Thyroid gland (tissue), 4 donors: ENCODE measurements at regions not wholly inside any gene's neighbourhood (a gene's known extent, or its start where the extent isn't known, plus 50 kb on each side); places are given as distances from the start of the nearest gene placed in this dataset.

Source experiments
- DNase-seq, 2 donors: peaks; one replicate each; pipeline ENCODE4 v3.0.0-alpha.2; 2019
- H3K27ac ChIP-seq, 3 donors: fragments of 200-600 bp; sonication (generic); 1 replicate in 2 of 3; 2 replicates in 1 of 3; pipeline ENCODE4 v1.5.1; 2016 to 2019; ENCODE audit warnings: mild to moderate bottlenecking in 1 of 3, moderate library complexity in 1 of 3
- H3K27me3 ChIP-seq: fragments of 200-600 bp; sonication (generic); one replicate; pipeline ENCODE4 v1.5.1; 2019
- H3K36me3 ChIP-seq, 2 donors: fragments of 200-600 bp; sonication (generic); one replicate each; pipeline ENCODE4 v1.5.1; 2016 to 2019
- H3K4me1 ChIP-seq, 2 donors: fragments of 200-600 bp; sonication (generic); one replicate each; pipeline ENCODE4 v1.5.1; 2017 to 2019
- H3K4me3 ChIP-seq, 3 donors: fragments of 200-600 bp; sonication (generic); replicated peaks in 1 of 3; 1 replicate in 2 of 3; 2 replicates in 1 of 3; pipeline ENCODE4 v1.5.1; 2016; ENCODE audit warnings: mild to moderate bottlenecking in 1 of 3
- H3K9me3 ChIP-seq: fragments of 200-600 bp; sonication (generic); one replicate; pipeline ENCODE4 v1.5.1; 2017
- POLR2A ChIP-seq, 2 donors: fragments of 450-650 bp; IDR thresholded peaks; one replicate each; pipeline ENCODE4 v1.6.1; 2017; ENCODE audit warnings: antibody characterized with exemption in 2 of 2, mild to moderate bottlenecking in 2 of 2, moderate library complexity in 1 of 2
- WGBS, 2 donors: methylation state at CpG; one replicate each; pipeline ENCODE4 v1.1.5; 2017; 5-methylcytosine and 5-hydroxymethylcytosine counted together
- intact Hi-C: fragments of 100-400 bp; cut with DNase I; formaldehyde crosslinking; loops from one replicate; pipeline ENCODE4 v1.15.1; 2023
- TF ChIP-seq, protein P1 (sequence below), 6 experiments: fragments of 200-600 bp in 3 of 6; fragments of 450-650 bp in 3 of 6; sonication (generic) in 3 of 6; IDR thresholded peaks; one replicate each; pipeline ENCODE4 v1.5.1; 2016 to 2019; ENCODE audit warnings: antibody characterized with exemption in 6 of 6, mild to moderate bottlenecking in 2 of 6, inconsistent platforms in 1 of 6, moderate library complexity in 1 of 6

DNA sequence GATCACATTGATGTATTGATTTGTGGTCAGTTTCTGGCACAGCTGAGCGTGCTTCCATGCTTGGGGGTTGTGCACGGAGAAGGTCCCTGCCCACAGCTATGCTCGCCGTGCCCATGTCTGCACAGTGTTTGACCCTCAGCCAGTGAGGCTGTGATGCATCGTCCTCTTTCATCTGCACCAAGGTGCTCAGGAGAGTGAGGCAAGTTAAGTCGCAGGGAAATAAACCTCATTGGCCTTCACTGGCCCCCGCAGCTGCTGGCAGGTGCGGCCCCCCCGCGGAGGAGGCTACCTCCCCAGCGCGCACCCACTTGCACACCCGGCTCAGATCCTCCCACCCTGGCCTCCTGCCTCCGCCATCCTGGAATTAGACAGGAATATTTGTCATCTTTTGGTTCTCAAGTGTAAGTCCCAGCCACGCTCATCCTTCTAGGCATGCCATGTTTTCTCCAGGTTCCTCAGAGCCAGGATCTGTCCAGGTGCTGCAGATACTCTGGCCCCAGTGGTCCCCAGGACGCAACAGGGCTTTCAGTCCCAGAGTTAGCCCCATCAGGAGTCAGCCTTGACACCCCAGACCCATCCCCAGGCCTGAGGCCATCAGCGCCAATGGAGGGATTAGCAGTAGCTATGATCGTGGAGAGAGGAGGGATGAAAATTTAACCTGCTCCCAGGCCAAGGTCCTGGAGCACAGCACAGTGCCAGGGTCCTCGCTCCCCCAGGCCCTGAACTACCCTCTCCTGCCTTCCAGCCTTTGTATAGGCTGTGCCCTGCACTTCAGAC lies 93.7 kb downstream of the OAT start:
- DNase-seq, result no peak
- TF ChIP-seq, protein P1, sequence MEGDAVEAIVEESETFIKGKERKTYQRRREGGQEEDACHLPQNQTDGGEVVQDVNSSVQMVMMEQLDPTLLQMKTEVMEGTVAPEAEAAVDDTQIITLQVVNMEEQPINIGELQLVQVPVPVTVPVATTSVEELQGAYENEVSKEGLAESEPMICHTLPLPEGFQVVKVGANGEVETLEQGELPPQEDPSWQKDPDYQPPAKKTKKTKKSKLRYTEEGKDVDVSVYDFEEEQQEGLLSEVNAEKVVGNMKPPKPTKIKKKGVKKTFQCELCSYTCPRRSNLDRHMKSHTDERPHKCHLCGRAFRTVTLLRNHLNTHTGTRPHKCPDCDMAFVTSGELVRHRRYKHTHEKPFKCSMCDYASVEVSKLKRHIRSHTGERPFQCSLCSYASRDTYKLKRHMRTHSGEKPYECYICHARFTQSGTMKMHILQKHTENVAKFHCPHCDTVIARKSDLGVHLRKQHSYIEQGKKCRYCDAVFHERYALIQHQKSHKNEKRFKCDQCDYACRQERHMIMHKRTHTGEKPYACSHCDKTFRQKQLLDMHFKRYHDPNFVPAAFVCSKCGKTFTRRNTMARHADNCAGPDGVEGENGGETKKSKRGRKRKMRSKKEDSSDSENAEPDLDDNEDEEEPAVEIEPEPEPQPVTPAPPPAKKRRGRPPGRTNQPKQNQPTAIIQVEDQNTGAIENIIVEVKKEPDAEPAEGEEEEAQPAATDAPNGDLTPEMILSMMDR (IDR thresholded peaks at IDR 0.05), result no peak
- TF ChIP-seq POLR2A (IDR thresholded peaks at IDR 0.05), result no peak
- WGBS, 2 donors, result 83 to 89% methylated on average over 12 to 16 of the region's 19 CpGs
- Histone ChIP-seq H3K36me3 (no peaks in the 10 kb centered on the region), H3K9me3 (no peaks in the 10 kb centered on the region), H3K27me3 (no peaks in the 10 kb centered on the region), H3K4me3 (no peak overlapping the region), H3K4me1 (no peaks in the 10 kb centered on the region), H3K27ac (no peak overlapping the region)
- intact Hi-C loops, result no loop called here

DNA sequence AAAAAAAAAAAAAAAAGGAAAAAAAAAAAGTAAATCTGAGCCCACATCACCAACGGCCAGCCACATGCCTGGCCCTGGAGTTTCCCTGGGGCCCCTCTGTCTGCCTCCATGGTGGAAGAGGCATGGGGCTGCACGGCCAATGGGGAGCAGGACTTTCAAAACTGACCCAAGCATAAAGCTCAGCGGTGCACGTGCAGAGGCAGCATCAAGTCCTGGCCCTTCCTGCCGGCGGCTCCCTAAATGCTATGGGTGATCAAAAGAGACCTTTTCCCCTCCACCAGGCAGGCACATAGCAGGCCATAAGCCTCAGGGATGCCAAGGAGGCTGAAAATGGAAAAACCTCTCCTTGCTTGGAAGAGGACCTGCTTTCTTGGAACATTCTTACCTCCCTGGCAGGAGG lies 94.3 kb downstream of the OAT start:
- no peaks in the 10 kb centered on the region for H3K9me3 ChIP-seq
- TF ChIP-seq, protein P1 (IDR thresholded peaks at IDR 0.05), result no peak
- no peak for TF ChIP-seq POLR2A (IDR thresholded peaks at IDR 0.05)
- intact Hi-C loops, result no loop called here
- no peaks in the 10 kb centered on the region for H3K36me3 ChIP-seq
- H3K27me3 ChIP-seq, result no peaks in the 10 kb centered on the region
- H3K4me1 ChIP-seq, result no peaks in the 10 kb centered on the region
- DNase-seq, result no peak
- 42 to 59% methylated on average over 6 of the region's 6 CpGs for WGBS, 2 donors
- no peak overlapping the region for H3K4me3 ChIP-seq
- H3K27ac ChIP-seq, result no peak overlapping the region

DNA sequence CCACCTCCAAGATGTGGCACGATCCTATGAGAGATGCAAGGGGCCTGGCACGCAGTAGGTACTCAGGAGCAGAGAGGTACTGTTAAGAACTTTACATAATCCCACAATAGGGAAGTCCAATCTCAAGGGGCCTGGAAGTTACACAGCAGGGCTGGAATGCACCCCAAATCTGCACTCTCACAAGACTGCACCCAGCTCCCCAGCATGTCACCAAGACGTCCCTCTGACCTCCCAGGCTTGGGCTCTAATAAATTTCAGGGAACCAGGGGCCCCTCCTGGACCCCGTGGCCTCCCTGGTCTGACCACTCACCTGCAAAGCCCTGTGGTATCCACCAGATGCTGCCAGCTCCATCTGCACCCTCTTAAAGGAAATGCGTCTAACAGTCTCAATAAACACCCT lies 94.9 kb downstream of the OAT start:
- H3K27ac ChIP-seq, result no peak overlapping the region
- no peaks in the 10 kb centered on the region for H3K9me3 ChIP-seq
- no peak overlapping the region for H3K4me3 ChIP-seq
- 68 to 71% methylated on average over 5 of the region's 5 CpGs for WGBS, 2 donors
- intact Hi-C loops, result no loop called here
- H3K4me1 ChIP-seq, result no peaks in the 10 kb centered on the region
- no peaks in the 10 kb centered on the region for H3K36me3 ChIP-seq
- no peaks in the 10 kb centered on the region for H3K27me3 ChIP-seq
- DNase-seq, result no peak
- TF ChIP-seq POLR2A (IDR thresholded peaks at IDR 0.05), result no peak
- TF ChIP-seq, protein P1 (IDR thresholded peaks at IDR 0.05), result no peak

DNA sequence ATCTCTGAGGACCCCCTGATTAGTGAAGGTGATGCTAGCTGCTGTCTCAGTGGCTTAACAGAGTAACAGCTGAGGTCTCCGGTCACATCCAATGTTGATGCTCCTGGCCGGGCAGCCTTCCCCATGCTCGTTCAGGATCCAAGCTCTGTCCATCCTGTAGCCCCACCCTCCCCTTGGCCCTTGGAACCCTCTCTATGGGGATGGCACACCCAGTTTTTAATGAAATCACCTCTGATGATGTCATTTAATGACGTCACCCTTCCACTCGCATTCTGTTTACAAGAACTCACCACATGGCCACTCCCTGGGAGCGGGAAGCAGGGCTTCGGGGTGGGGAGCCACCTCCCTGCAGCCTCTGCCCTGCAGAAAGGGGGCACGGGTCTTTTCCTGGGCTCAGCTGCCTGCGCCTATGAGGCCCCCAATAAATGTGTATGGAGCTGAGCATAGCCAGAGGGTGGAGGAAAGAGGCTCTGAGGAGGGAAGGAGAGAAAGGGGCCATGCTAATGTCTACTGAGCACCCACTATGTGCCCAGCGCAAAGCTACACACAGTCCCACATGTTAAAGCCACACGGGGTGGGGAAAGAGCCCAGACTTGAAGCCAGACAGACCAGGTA lies 95.5 kb downstream of the OAT start:
- intact Hi-C loops, result no loop called here
- no peak overlapping the region for H3K4me3 ChIP-seq
- no peaks in the 10 kb centered on the region for H3K36me3 ChIP-seq
- no peaks in the 10 kb centered on the region for H3K9me3 ChIP-seq
- TF ChIP-seq, protein P1 (IDR thresholded peaks at IDR 0.05), result no peak
- H3K27me3 ChIP-seq, result no peaks in the 10 kb centered on the region
- no peaks in the 10 kb centered on the region for H3K4me1 ChIP-seq
- DNase-seq, result no peak
- no peak overlapping the region for H3K27ac ChIP-seq
- WGBS, 2 donors, result 79 to 86% methylated on average over 11 of the region's 11 CpGs

DNA sequence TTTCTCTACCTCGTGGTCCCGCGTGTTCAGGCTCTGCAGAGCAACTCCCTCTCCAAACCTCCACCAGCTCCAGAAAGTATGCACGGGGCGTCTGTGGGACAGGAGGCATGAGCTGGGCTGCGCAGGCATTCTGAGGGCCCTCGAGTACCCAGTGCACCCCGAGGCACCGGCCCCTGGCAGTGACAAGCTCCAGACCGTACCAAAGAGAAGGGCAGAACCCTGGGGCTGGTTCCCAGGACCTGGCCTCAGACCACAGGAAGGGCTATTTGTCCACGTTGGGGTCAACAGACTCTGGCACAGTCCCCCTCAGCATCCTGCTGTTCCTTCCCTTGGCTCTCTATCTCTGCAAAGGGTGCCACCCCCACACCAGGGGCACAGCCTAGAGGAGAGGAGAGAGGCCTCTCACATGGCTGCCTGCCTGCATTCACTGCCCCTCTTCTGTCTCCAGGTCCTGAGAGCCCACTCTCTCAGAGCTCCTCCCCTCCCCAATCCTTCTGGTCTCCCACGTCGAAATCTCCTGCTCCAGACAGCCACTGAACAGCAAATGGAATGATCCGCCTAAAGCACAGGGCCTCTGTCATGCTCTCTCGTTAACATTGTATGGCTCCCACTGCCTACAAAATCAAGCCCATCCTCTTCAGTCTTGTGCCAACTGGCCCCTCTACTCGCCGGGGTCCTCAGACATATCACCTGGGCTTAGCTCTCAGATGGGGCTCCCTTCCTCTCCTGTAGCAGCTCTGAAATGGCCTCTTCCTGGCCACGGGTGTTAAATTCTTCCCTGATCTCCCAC lies 96.3 kb downstream of the OAT start:
- no peaks in the 10 kb centered on the region for H3K9me3 ChIP-seq
- 63 to 74% methylated on average over 17 to 18 of the region's 18 CpGs for WGBS, 2 donors
- DNase-seq, result no peak
- intact Hi-C loops, result no loop called here
- H3K27ac ChIP-seq, result no peak overlapping the region
- H3K4me1 ChIP-seq, result no peaks in the 10 kb centered on the region
- TF ChIP-seq POLR2A (IDR thresholded peaks at IDR 0.05), result no peak
- TF ChIP-seq, protein P1 (IDR thresholded peaks at IDR 0.05), result no peak
- H3K27me3 ChIP-seq, result no peaks in the 10 kb centered on the region
- no peaks in the 10 kb centered on the region for H3K36me3 ChIP-seq
- no peak overlapping the region for H3K4me3 ChIP-seq
